Thymus (tissue), 11 donors: ENCODE measurements at regions not wholly inside any gene's neighbourhood (a gene's known extent, or its start where the extent isn't known, plus 50 kb on each side); places are given as distances from the start of the nearest gene placed in this dataset.

ENCODE experiments used
- DNase-seq, 9 donors: peaks; one replicate each; pipeline ENCODE4 v3.0.0-alpha.2; 2013; ENCODE audit warnings: low spot score in 9 of 9, low read depth in 6 of 9, missing footprints in 1 of 9
- H3K27ac ChIP-seq, 2 donors: one replicate each; pipeline ENCODE4 v1.5.1; 2013; ENCODE audit warnings: control low read depth in 1 of 2, low read depth in 1 of 2, low read length in 1 of 2, mild to moderate bottlenecking in 1 of 2, moderate library complexity in 1 of 2
- H3K27me3 ChIP-seq, 2 donors: one replicate each; pipeline ENCODE4 v1.5.1; 2013; ENCODE audit warnings: low read length in 1 of 2; ENCODE audit not compliant: control insufficient read depth in 2 of 2, insufficient read depth in 1 of 2
- H3K36me3 ChIP-seq, 2 donors: one replicate each; pipeline ENCODE4 v1.5.1; 2013; ENCODE audit warnings: low read length in 1 of 2, mild to moderate bottlenecking in 1 of 2, moderate library complexity in 1 of 2; ENCODE audit not compliant: control insufficient read depth in 2 of 2, insufficient read depth in 2 of 2
- H3K4me1 ChIP-seq, 2 donors: one replicate each; pipeline ENCODE4 v1.5.1; 2013; ENCODE audit warnings: low read length in 2 of 2; ENCODE audit not compliant: control insufficient read depth in 2 of 2, insufficient read depth in 2 of 2
- H3K4me3 ChIP-seq, 2 donors: one replicate each; pipeline ENCODE4 v1.5.1; 2013; ENCODE audit warnings: low read length in 2 of 2, control low read depth in 1 of 2, mild to moderate bottlenecking in 1 of 2
- H3K9me3 ChIP-seq, 2 donors: one replicate each; pipeline ENCODE4 v1.5.1; 2013; ENCODE audit warnings: low read length in 1 of 2, mild to moderate bottlenecking in 1 of 2; ENCODE audit not compliant: control insufficient read depth in 2 of 2, insufficient read depth in 1 of 2
- WGBS: extraction: QIAGEN DNeasy Blood & Tissue Kit; methylation state at CpG from one replicate; pipeline ENCODE4 v1.1.7; 2013; 5-methylcytosine and 5-hydroxymethylcytosine counted together
- donor health status: healthy.

GRCh38 chr4:65170768-65171514, 499.3 kb downstream of the EPHA5 start:
- Histone ChIP-seq H3K4me3 (no peak overlapping the region), H3K27me3 (no peaks in the 10 kb centered on the region)
- 92% methylated on average over 6 of the region's 6 CpGs for WGBS

GRCh38 chr4:65167719-65168118, 502.6 kb downstream of the EPHA5 start:
- Histone ChIP-seq H3K27ac (no peak overlapping the region), H3K27me3 (no peaks in the 10 kb centered on the region), H3K4me3 (no peak overlapping the region), H3K36me3 (no peaks in the 10 kb centered on the region), H3K4me1 (no peaks in the 10 kb centered on the region), H3K9me3 (no peaks in the 10 kb centered on the region)
- no peak for DNase-seq
- WGBS: 87% methylated on average over 3 of the region's 3 CpGs

More at GRCh38 chr4:65170768-65171514, 499.3 kb downstream of the EPHA5 start:
- H3K27ac ChIP-seq: no peak overlapping the region
- H3K9me3 ChIP-seq: no peaks in the 10 kb centered on the region
- H3K4me1 ChIP-seq: no peaks in the 10 kb centered on the region
- DNase-seq: no peak
- no peaks in the 10 kb centered on the region for H3K36me3 ChIP-seq

GRCh38 chr4:65152205-65152604, 518.1 kb downstream of the EPHA5 start:
- no peak for DNase-seq
- Histone ChIP-seq H3K27ac (no peak overlapping the region), H3K9me3 (no peaks in the 10 kb centered on the region), H3K4me3 (no peak overlapping the region), H3K36me3 (no peaks in the 10 kb centered on the region), H3K4me1 (no peaks in the 10 kb centered on the region), H3K27me3 (no peaks in the 10 kb centered on the region)

- no peak overlapping the region for H3K4me3 ChIP-seq
- peaks cover 1 to 8% of the 10 kb centered on the region in 2 donors for H3K9me3 ChIP-seq
- no peaks in the 10 kb centered on the region for H3K4me1 ChIP-seq
- H3K27me3 ChIP-seq: no peaks in the 10 kb centered on the region
- no peak overlapping the region for H3K27ac ChIP-seq
- WGBS: 96% methylated on average over 1 of the region's 1 CpG
- H3K36me3 ChIP-seq: no peaks in the 10 kb centered on the region
- no peak for DNase-seq
Measured at GRCh38 chr4:65139998-65140397, 530.3 kb downstream of the EPHA5 start.

- Histone ChIP-seq H3K4me3 (no peak overlapping the region), H3K9me3 (no peaks in the 10 kb centered on the region), H3K27me3 (no peaks in the 10 kb centered on the region), H3K4me1 (no peaks in the 10 kb centered on the region), H3K27ac (no peak overlapping the region), H3K36me3 (no peaks in the 10 kb centered on the region)
- DNase-seq: no peak
- WGBS: 93% methylated on average over 2 of the region's 2 CpGs
Measured at GRCh38 chr4:65126200-65126599, 544.1 kb downstream of the EPHA5 start.

- H3K27me3 ChIP-seq: no peaks in the 10 kb centered on the region
- no peak overlapping the region for H3K4me3 ChIP-seq
- no peak overlapping the region for H3K27ac ChIP-seq
- no peaks in the 10 kb centered on the region for H3K36me3 ChIP-seq
- H3K9me3 ChIP-seq: no peaks in the 10 kb centered on the region
- WGBS: 67% methylated on average over 1 of the region's 1 CpG
- no peaks in the 10 kb centered on the region for H3K4me1 ChIP-seq
- DNase-seq: no peak
Measured at GRCh38 chr4:65120287-65120686, 550.0 kb downstream of the EPHA5 start.

GRCh38 chr4:65102419-65102818, 567.9 kb downstream of the EPHA5 start:
- Histone ChIP-seq H3K27me3 (no peaks in the 10 kb centered on the region), H3K4me3 (no peak overlapping the region), H3K36me3 (no peaks in the 10 kb centered on the region), H3K9me3 (no peaks in the 10 kb centered on the region), H3K27ac (no peak overlapping the region), H3K4me1 (no peaks in the 10 kb centered on the region)
- WGBS: 99% methylated on average over 2 of the region's 2 CpGs
- DNase-seq: no peak

GRCh38 chr4:65096630-65097029, 573.7 kb downstream of the EPHA5 start:
- Histone ChIP-seq H3K27ac (no peak overlapping the region), H3K36me3 (no peaks in the 10 kb centered on the region), H3K27me3 (no peaks in the 10 kb centered on the region), H3K9me3 (no peaks in the 10 kb centered on the region), H3K4me1 (no peaks in the 10 kb centered on the region), H3K4me3 (no peak overlapping the region)
- DNase-seq: no peak
- 72% methylated on average over 1 of the region's 1 CpG for WGBS

- Histone ChIP-seq H3K36me3 (no peaks in the 10 kb centered on the region), H3K27me3 (no peaks in the 10 kb centered on the region), H3K27ac (no peak overlapping the region), H3K9me3 (no peaks in the 10 kb centered on the region), H3K4me3 (no peak overlapping the region), H3K4me1 (no peaks in the 10 kb centered on the region)
- DNase-seq: no peak
Measured at GRCh38 chr4:65089666-65090065, 580.6 kb downstream of the EPHA5 start.
